ENCODE measurements at regions not wholly inside any gene's neighbourhood (a gene's known extent, or its start where the extent isn't known, plus 50 kb on each side); places are given as distances from the start of the nearest gene placed in this dataset.

- TF ChIP-seq EP300 (IDR thresholded peaks at IDR 0.05; ENCODE audit: borderline replicate concordance in 1 of 2, control insufficient read depth in 1 of 2, low read depth in 2 of 2, low read length in 2 of 2) (no peak), MYC (IDR thresholded peaks at IDR 0.05; ENCODE audit: insufficient read depth, insufficient read length, insufficient replicate concordance, low read length, severe bottlenecking) (no peak), EGR1 (IDR thresholded peaks at IDR 0.05; ENCODE audit: borderline replicate concordance in 1 of 2, low read depth in 2 of 2, low read length in 2 of 2) (no peak), EZH2 (IDR thresholded peaks at IDR 0.05; ENCODE audit: borderline replicate concordance, control insufficient read depth, low read depth, low read length) (no peak), CTCF (IDR thresholded peaks at IDR 0.05 in 2 of 3, conservative IDR thresholded peaks at IDR 0.05 in 1 of 3; ENCODE audit: control insufficient read depth in 2 of 3, extremely low read depth in 1 of 3, insufficient read depth in 1 of 3, low read depth in 3 of 3, low read length in 3 of 3) (no peak), RAD51 (IDR thresholded peaks at IDR 0.05) (no peak), POLR2A (IDR thresholded peaks at IDR 0.05; ENCODE audit: low read depth, low read length) (no peak), HDAC6 (IDR thresholded peaks at IDR 0.05; ENCODE audit: unreplicated experiment) (no peak), CREB1 (IDR thresholded peaks at IDR 0.05; ENCODE audit: low read depth) (no peak), NR2F1 (conservative IDR thresholded peaks at IDR 0.05) (no peak), ZNF274 (IDR thresholded peaks at IDR 0.05; ENCODE audit: insufficient read depth, insufficient read length) (no peak)
Observed at GRCh38 chr4:8765631-8766590, 105.7 kb downstream of the HMX1 start.
